IMR-90 (cell line): ENCODE measurements at regions not wholly inside any gene's neighbourhood (a gene's known extent, or its start where the extent isn't known, plus 50 kb on each side); places are given as distances from the start of the nearest gene placed in this dataset.

Experiments
- ATAC-seq: fragments of 200-7000 bp; cut with Tn5 transposase; 2 replicates; pipeline ENCODE4 v1.9.1; 2020; ENCODE audit warnings: low read depth, mild to moderate bottlenecking, moderate library complexity
- BruUV-seq: library from RNA; stranded (reverse); fragments of 400-500 nt; replicated peaks from 2 replicates; lab custom pipeline; 2021; lab: Mats Ljungman, UMichigan
- CTCF ChIA-PET: fragments of 300-600 bp; formaldehyde crosslinking; extraction: SDS; loops from one replicate; lab custom pipeline; 2021; ENCODE audit warnings: antibody characterized with exemption; lab: Yijun Ruan, JAX
- POLR2A ChIA-PET: fragments of 300-600 bp; sonication (Branson Sonifier 250); formaldehyde crosslinking; loops from one replicate; lab custom pipeline; 2022; ENCODE audit warnings: antibody characterized with exemption; ENCODE audit not compliant: unreplicated experiment; lab: Charles Lee
- DNase-seq: peaks from one replicate; pipeline ENCODE4 v3.0.0; 2013
- H2AFZ ChIP-seq: replicated peaks from 2 replicates; pipeline ENCODE3; 2013; ENCODE audit warnings: low read length, mild to moderate bottlenecking; ENCODE audit not compliant: poor library complexity
- H2AK5ac ChIP-seq: 2 replicates; pipeline ENCODE4 v1.6.1; 2013; ENCODE audit warnings: low read depth, low read length, inconsistent platforms
- H2AK9ac ChIP-seq: replicated peaks from 2 replicates; pipeline ENCODE3; 2013; ENCODE audit warnings: mild to moderate bottlenecking, low read depth, low read length, moderate library complexity; ENCODE audit not compliant: poor library complexity
- H2BK120ac ChIP-seq: 2 replicates; pipeline ENCODE4 v1.6.1; 2013; ENCODE audit warnings: low read depth, low read length, inconsistent platforms
- H2BK15ac ChIP-seq: 3 replicates; pipeline ENCODE4 v1.6.1; 2013; ENCODE audit warnings: low read depth, low read length, inconsistent platforms
- H2BK20ac ChIP-seq: 2 replicates; pipeline ENCODE4 v1.6.1; 2013; ENCODE audit warnings: low read depth, mild to moderate bottlenecking, inconsistent platforms, low read length, moderate library complexity
- H2BK5ac ChIP-seq: 2 replicates; pipeline ENCODE4 v1.6.1; 2013; ENCODE audit warnings: mild to moderate bottlenecking, low read depth, low read length, inconsistent platforms; ENCODE audit not compliant: poor library complexity, severe bottlenecking
- H3K14ac ChIP-seq: replicated peaks from 2 replicates; pipeline ENCODE4 v1.6.1; 2013; ENCODE audit warnings: low read depth, low read length, inconsistent platforms
- H3K18ac ChIP-seq: 2 replicates; pipeline ENCODE4 v1.6.1; 2013; ENCODE audit warnings: low read depth, low read length, control low read depth
- H3K23ac ChIP-seq: 2 replicates; pipeline ENCODE4 v1.6.1; 2013; ENCODE audit warnings: low read depth, low read length, inconsistent platforms
- H3K27ac ChIP-seq: 2 replicates; pipeline ENCODE4 v1.5.1; 2013; ENCODE audit warnings: mild to moderate bottlenecking, control low read depth, low read length; ENCODE audit not compliant: insufficient read depth
- H3K27me3 ChIP-seq: 2 replicates; pipeline ENCODE4 v1.6.1; 2013; ENCODE audit warnings: low read length; ENCODE audit not compliant: control insufficient read depth, insufficient read depth
- H3K36me3 ChIP-seq: 2 replicates; pipeline ENCODE4 v1.6.1; 2013; ENCODE audit warnings: low read length, mixed read lengths; ENCODE audit not compliant: control insufficient read depth, insufficient read depth
- H3K4ac ChIP-seq: 2 replicates; pipeline ENCODE4 v1.6.1; 2013; ENCODE audit warnings: low read depth, low read length, inconsistent platforms
- H3K4me1 ChIP-seq: 2 replicates; pipeline ENCODE4 v1.6.1; 2013; ENCODE audit warnings: low read length, mixed read lengths; ENCODE audit not compliant: control insufficient read depth, insufficient read depth
- H3K4me2 ChIP-seq: 2 replicates; pipeline ENCODE4 v1.6.1; 2013; ENCODE audit warnings: low read depth, mild to moderate bottlenecking, control low read depth, low read length, moderate library complexity
- H3K4me3 ChIP-seq: 2 replicates; pipeline ENCODE4 v1.5.1; 2013; ENCODE audit warnings: low read depth, mild to moderate bottlenecking, control low read depth, low read length, moderate library complexity; ENCODE audit not compliant: insufficient read depth
- H3K56ac ChIP-seq: 2 replicates; pipeline ENCODE4 v1.6.1; 2013; ENCODE audit warnings: low read length, inconsistent platforms; ENCODE audit not compliant: insufficient read depth; ENCODE audit errors: extremely low read depth
- H3K79me1 ChIP-seq, 2 experiments: 2 replicates each; pipeline ENCODE4 v1.6.1; 2013; ENCODE audit warnings: low read length in 2 of 2, inconsistent platforms in 1 of 2, low read depth in 1 of 2
- H3K9ac ChIP-seq: 2 replicates; pipeline ENCODE4 v1.6.1; 2013; ENCODE audit warnings: low read depth, low read length, control low read depth
- H3K9me1 ChIP-seq: 2 replicates; pipeline ENCODE4 v1.6.1; 2013; ENCODE audit warnings: low read length, inconsistent platforms; ENCODE audit not compliant: insufficient read depth
- H3K9me3 ChIP-seq: 2 replicates; pipeline ENCODE4 v1.6.1; 2013; ENCODE audit warnings: low read length; ENCODE audit not compliant: control insufficient read depth, insufficient read depth
- H4K20me1 ChIP-seq: 2 replicates; pipeline ENCODE4 v1.6.1; 2013; ENCODE audit warnings: low read length, inconsistent platforms; ENCODE audit not compliant: insufficient read depth
- H4K5ac ChIP-seq: 2 replicates; pipeline ENCODE4 v1.6.1; 2013; ENCODE audit warnings: mild to moderate bottlenecking, low read depth, low read length, control low read depth
- H4K8ac ChIP-seq, 2 experiments: 2 replicates each; pipeline ENCODE4 v1.6.1; 2013; ENCODE audit warnings: low read depth in 2 of 2, low read length in 2 of 2, control low read depth in 1 of 2, inconsistent platforms in 1 of 2
- H4K91ac ChIP-seq: 2 replicates; pipeline ENCODE4 v1.6.1; 2013; ENCODE audit warnings: low read depth, low read length, inconsistent platforms; ENCODE audit not compliant: insufficient read depth
- BHLHE40 ChIP-seq: fragments of 150-350 bp; IDR thresholded peaks from 2 replicates; pipeline ENCODE4 v1.6.1; 2016; ENCODE audit warnings: mild to moderate bottlenecking, low read depth, low read length
- CEBPB ChIP-seq: IDR thresholded peaks from 2 replicates; pipeline ENCODE4 v1.6.1; 2012; ENCODE audit warnings: low read depth, low read length, improper control_type of control experiment
- CHD1 ChIP-seq: IDR thresholded peaks from 2 replicates; pipeline ENCODE4 v1.6.1; 2012; ENCODE audit warnings: low read depth, low read length, improper control_type of control experiment
- CTCF ChIP-seq: conservative IDR thresholded peaks from 2 replicates; pipeline ENCODE4 v1.5.1; 2012; ENCODE audit warnings: mild to moderate bottlenecking, low read depth, low read length, improper control_type of control experiment
- ELK1 ChIP-seq: fragments of 150-350 bp; IDR thresholded peaks from 2 replicates; pipeline ENCODE4 v1.6.1; 2016; ENCODE audit warnings: low read depth, mild to moderate bottlenecking, low read length, moderate library complexity, borderline replicate concordance
- FOS ChIP-seq: fragments of 150-350 bp; IDR thresholded peaks from 2 replicates; pipeline ENCODE4 v1.6.1; 2016; ENCODE audit warnings: low read depth, low read length
- MAFK ChIP-seq: IDR thresholded peaks from 2 replicates; pipeline ENCODE4 v1.6.1; 2012; ENCODE audit warnings: low read depth, low read length, improper control_type of control experiment
- MAZ ChIP-seq: IDR thresholded peaks from 2 replicates; pipeline ENCODE4 v1.6.1; 2012; ENCODE audit warnings: low read depth, mild to moderate bottlenecking, low read length, improper control_type of control experiment, moderate library complexity, borderline replicate concordance
- MXI1 ChIP-seq: IDR thresholded peaks from 2 replicates; pipeline ENCODE4 v1.6.1; 2012; ENCODE audit warnings: low read depth, mild to moderate bottlenecking, low read length, moderate library complexity, borderline replicate concordance
- NFE2L2 ChIP-seq: fragments of 150-350 bp; IDR thresholded peaks from 2 replicates; pipeline ENCODE4 v1.6.1; 2016; ENCODE audit warnings: low read depth, mild to moderate bottlenecking, low read length
- POLR2A ChIP-seq: IDR thresholded peaks from 2 replicates; pipeline ENCODE4 v1.6.1; 2012; ENCODE audit warnings: mild to moderate bottlenecking, low read depth, low read length
- RAD21 ChIP-seq: IDR thresholded peaks from 2 replicates; pipeline ENCODE4 v1.6.1; 2012; ENCODE audit warnings: low read length, improper control_type of control experiment
- RCOR1 ChIP-seq: IDR thresholded peaks from 2 replicates; pipeline ENCODE4 v1.6.1; 2012; ENCODE audit warnings: mild to moderate bottlenecking, low read length, improper control_type of control experiment; ENCODE audit not compliant: insufficient replicate concordance
- RFX5 ChIP-seq: IDR thresholded peaks from 2 replicates; pipeline ENCODE4 v1.8.0; 2012; ENCODE audit warnings: low read depth, mild to moderate bottlenecking, low read length, moderate library complexity
- SMC3 ChIP-seq: fragments of 150-350 bp; IDR thresholded peaks from 2 replicates; pipeline ENCODE4 v1.6.1; 2016; ENCODE audit warnings: low read depth, mild to moderate bottlenecking, antibody characterized with exemption, low read length, moderate library complexity
- USF2 ChIP-seq: fragments of 150-350 bp; IDR thresholded peaks from 2 replicates; pipeline ENCODE4 v1.6.1; 2017; ENCODE audit warnings: mild to moderate bottlenecking, antibody characterized with exemption, low read length, low read depth
- WGBS, 2 experiments: methylation state at CpG; one replicate each; pipeline versions ENCODE4 v1.1.5 to v1.1.7; 2013; ENCODE audit warnings: missing lambda C conversion rate in 2 of 2; ENCODE audit not compliant: insufficient read length in 1 of 2; ENCODE audit errors: extremely low coverage in 2 of 2; 5-methylcytosine and 5-hydroxymethylcytosine counted together
- dilution Hi-C: fragments of 300-500 bp; cut with HindIII; formaldehyde crosslinking; loops from one replicate; pipeline ENCODE4 v1.14.3; 2018; ENCODE audit warnings: low sequenced_read_pairs; ENCODE audit not compliant: unreplicated experiment
- in situ Hi-C: fragments of 300-500 bp; cut with MboI; formaldehyde crosslinking; loops from 3 replicates; pipeline ENCODE4 v1.14.3; 2019; ENCODE audit warnings: low sequenced_read_pairs, inconsistent platforms, mixed read lengths
- intact Hi-C: fragments of 100-400 bp; cut with micrococcal nuclease; formaldehyde crosslinking; loops from 2 replicates; pipeline ENCODE4 v1.10.0; 2022

- H2AK5ac ChIP-seq = no peak overlapping the region
- POLR2A ChIA-PET = no interaction called here
- no peaks in the 10 kb centered on the region; the same call in 1 of the 2 replicates for H3K9me3 ChIP-seq
- ATAC-seq (no peak), DNase-seq (no peak)
- no peak overlapping the region for H3K27ac ChIP-seq
- no peak overlapping the region for H3K9ac ChIP-seq
- no peaks in the 10 kb centered on the region for H3K4me1 ChIP-seq
- no peak overlapping the region for H2BK15ac ChIP-seq
- H3K14ac ChIP-seq = no peak overlapping the region
- CTCF ChIA-PET = no interaction called here
- H4K5ac ChIP-seq = no peak overlapping the region
- no peak overlapping the region for H2BK5ac ChIP-seq
- H3K9me1 ChIP-seq = no peaks in the 10 kb centered on the region
- intact Hi-C loops = no loop called here
- no peak overlapping the region for H3K23ac ChIP-seq
- H3K4ac ChIP-seq = no peak overlapping the region
- H3K4me2 ChIP-seq = no peak overlapping the region
- no peak for TF ChIP-seq CHD1
- no peak for TF ChIP-seq ELK1
- no peak for TF ChIP-seq MAZ
- TF ChIP-seq RAD21 = no peak
- no peak for TF ChIP-seq CTCF
- no peak for TF ChIP-seq MXI1
- TF ChIP-seq USF2 = no peak
- TF ChIP-seq RCOR1 = no peak
- TF ChIP-seq RFX5 = no peak
- no peak for TF ChIP-seq CEBPB
- no peak for TF ChIP-seq NFE2L2
- no peak for TF ChIP-seq SMC3
- no peak for TF ChIP-seq POLR2A
- TF ChIP-seq FOS = no peak
- no peak for TF ChIP-seq BHLHE40
- no peak for TF ChIP-seq MAFK
- no peak overlapping the region for H2AK9ac ChIP-seq
- no peak overlapping the region for H3K4me3 ChIP-seq
- no peak overlapping the region for H2AFZ ChIP-seq
- in situ Hi-C loops = no loop called here
- no peak overlapping the region for H4K8ac ChIP-seq
- no peaks in the 10 kb centered on the region for H3K36me3 ChIP-seq
- H2BK120ac ChIP-seq = no peak overlapping the region
- 100% methylated on average over 1 of the region's 4 CpGs; no CpG with 5 or more reads in 1 of the 2 experiments for WGBS, 2 experiments
- H4K91ac ChIP-seq = no peak overlapping the region
- no peak overlapping the region for H3K18ac ChIP-seq
- H3K56ac ChIP-seq = no peak overlapping the region
- no peaks in the 10 kb centered on the region for H4K20me1 ChIP-seq
- no TSS peak for BruUV-seq
- H3K79me1 ChIP-seq = no peaks in the 10 kb centered on the region
- H3K27me3 ChIP-seq = no peaks in the 10 kb centered on the region
- no peak overlapping the region for H2BK20ac ChIP-seq
- dilution Hi-C loops = no loop called here
Observed at GRCh38 chr9:106620866-106621265, 242.1 kb upstream of the ZNF462 start.
